ENCODE measurements at regions not wholly inside any gene's neighbourhood (a gene's known extent, or its start where the extent isn't known, plus 50 kb on each side); places are given as distances from the start of the nearest gene placed in this dataset.
"Not testable (repeated sequence)": the region's sequence is repeated elsewhere in the genome, so short reads cannot be mapped to it uniquely, and the experiment has no call there.

DNA sequence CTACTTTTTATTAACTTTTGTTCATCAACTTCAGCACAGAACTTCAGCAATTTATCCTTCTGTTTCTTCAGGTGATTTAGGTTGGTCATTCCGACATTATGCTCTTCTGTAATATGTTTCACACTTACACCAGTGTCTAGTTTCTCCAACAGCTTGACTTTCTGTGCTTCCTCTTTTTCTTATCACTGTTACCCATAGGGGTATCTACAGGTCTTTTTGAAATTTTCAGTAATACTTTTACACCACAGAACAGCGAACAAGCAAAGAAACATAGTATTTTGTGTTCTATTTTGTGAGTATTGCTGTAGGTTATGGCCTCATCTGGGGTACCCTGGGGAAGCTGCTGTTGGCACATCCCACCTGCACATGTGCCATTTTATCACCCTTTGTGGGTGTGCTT is 260.7 kb downstream of the NSUN3 start:
- H3K36me3 Mint-ChIP-seq: no peaks in the 10 kb centered on the region
- DNase-seq (ENCODE audit: low spot score in 2 of 2) (no peak), ATAC-seq (ENCODE audit: low read depth) (no peak)
- no peaks in the 10 kb centered on the region for H3K27me3 Mint-ChIP-seq
- no peaks in the 10 kb centered on the region for H3K4me1 Mint-ChIP-seq
- H3K4me3 Mint-ChIP-seq: no peak overlapping the region
- H3K9me3 Mint-ChIP-seq: peaks cover 4% of the 10 kb centered on the region
- H3K27ac Mint-ChIP-seq: no peak overlapping the region

DNA sequence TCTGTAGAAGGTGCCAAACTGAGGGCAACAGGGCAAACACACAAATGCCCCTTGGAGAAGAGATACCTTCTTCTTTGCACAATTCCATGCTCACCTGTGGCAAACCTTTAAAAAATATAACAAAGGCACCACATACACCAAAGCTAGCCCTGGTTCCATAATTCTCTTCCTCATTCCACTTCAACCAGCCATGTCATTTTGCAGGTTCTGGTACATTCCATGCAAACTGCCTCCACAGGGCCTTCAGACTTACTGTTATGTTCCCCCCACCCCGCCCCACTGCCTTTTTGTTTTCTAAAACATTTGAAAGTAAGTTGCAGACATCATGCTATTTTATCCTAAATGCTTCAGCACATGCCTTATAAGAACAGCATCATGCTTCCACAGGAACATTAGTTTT is 269.0 kb downstream of the NSUN3 start:
- ATAC-seq (ENCODE audit: low read depth): no peak
- Mint-ChIP-seq H3K27ac (no peak overlapping the region), H3K4me1 (no peaks in the 10 kb centered on the region)

DNA sequence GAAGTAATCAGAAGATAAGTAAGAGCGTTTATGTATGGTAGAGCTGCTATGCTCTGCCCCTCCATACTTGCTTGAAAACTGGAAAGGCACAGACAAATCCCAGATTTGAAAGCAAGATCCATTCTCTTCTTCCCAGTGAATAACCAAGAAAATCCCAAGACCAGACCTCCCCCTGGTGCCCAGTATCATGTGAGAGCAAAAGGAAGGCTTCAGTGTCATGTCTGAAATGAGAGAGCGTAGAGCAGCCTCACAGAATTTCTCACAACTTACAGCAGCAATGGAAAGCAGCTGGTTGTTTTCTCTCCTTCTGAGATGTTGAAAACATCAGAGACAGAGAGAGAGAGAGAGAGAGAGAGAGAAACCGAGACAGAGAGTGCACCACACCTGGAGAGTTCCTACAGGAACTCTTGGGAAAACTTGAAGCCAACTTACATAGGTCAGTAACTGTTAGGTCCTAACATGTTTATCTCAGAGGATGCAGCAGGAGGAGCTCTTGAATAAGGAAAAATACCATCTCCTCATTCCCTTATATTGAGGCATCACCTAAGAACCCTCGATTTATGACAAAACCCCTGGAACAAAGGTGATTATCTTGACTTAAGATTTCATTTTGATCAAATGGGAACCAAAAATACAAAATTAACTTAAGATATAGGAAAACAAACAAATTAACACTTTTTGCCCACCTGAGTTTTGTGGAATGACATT is 273.3 kb downstream of the NSUN3 start:
- Mint-ChIP-seq H3K9me3 (peaks cover 4% of the 10 kb centered on the region), H3K27me3 (no peaks in the 10 kb centered on the region), H3K4me1 (no peaks in the 10 kb centered on the region), H3K36me3 (no peaks in the 10 kb centered on the region), H3K4me3 (no peak overlapping the region), H3K27ac (no peak overlapping the region)
- ATAC-seq (ENCODE audit: low read depth) (no peak), DNase-seq (ENCODE audit: low spot score in 2 of 2) (no peak)

More for the DNA sequence above, 269.0 kb downstream of the NSUN3 start:
- no peak overlapping the region for H3K4me3 Mint-ChIP-seq
- no peak for DNase-seq (ENCODE audit: low spot score in 2 of 2)
- peaks cover 4% of the 10 kb centered on the region for H3K9me3 Mint-ChIP-seq
- no peaks in the 10 kb centered on the region for H3K27me3 Mint-ChIP-seq
- H3K36me3 Mint-ChIP-seq: no peaks in the 10 kb centered on the region

DNA sequence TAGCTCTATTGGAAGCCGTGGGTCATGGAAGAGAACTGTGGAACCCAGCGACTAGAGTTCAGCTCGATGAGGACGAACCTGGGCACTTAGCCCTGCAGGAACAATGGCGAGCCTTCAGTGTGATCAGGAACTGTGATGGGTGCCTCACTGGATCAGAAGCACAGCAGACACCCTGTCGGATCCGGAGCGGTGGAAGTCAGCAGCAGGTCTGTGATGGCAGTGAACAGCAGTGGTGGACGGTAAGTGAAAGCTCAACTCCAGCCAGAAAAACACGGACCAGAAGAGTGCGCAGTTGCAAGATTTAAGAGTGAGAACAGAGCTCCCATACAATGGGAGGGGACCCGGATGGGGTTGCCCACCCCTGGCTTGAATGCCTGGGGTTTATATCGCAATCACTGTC is 282.2 kb downstream of the NSUN3 start:
- no peak for DNase-seq (ENCODE audit: low spot score in 2 of 2)
- Mint-ChIP-seq H3K36me3 (no peaks in the 10 kb centered on the region), H3K27me3 (no peaks in the 10 kb centered on the region), H3K4me1 (no peaks in the 10 kb centered on the region), H3K9me3 (peaks cover 4% of the 10 kb centered on the region), H3K27ac (no peak overlapping the region), H3K4me3 (no peak overlapping the region)
- ATAC-seq (ENCODE audit: low read depth): no peak

DNA sequence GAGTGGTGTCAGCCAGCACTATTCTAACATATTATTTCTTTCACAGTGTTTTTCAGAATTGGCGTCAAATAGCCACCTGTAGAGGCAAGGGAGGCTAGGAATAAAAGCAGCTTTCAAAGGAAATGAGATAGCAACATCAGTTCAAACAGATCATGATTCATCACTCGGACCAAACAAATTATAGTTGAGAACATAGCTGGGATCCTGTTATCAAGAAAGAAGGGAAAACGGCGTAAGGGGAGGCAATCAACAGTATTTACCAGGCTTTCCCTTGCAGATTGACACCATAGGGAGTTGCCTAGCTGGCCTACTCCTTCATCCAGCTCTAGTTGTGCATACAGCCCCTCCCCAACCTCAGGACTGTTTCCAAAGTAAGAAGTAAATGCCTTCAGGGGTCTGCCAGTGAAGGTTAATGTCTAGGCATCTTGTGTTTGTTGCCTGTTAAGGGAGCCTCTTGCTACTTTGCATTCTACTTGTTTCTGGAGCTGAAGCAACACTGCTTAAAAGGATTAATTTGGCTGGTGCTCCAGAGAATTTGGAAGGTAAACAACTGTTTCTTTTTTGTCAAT is 286.5 kb downstream of the NSUN3 start:
- H3K27ac Mint-ChIP-seq: no peak overlapping the region
- peaks cover 3% of the 10 kb centered on the region for H3K9me3 Mint-ChIP-seq
- ATAC-seq (ENCODE audit: low read depth) (no peak), DNase-seq (ENCODE audit: low spot score in 2 of 2) (no peak)
- H3K27me3 Mint-ChIP-seq: no peaks in the 10 kb centered on the region
- H3K36me3 Mint-ChIP-seq: no peaks in the 10 kb centered on the region
- no peak overlapping the region for H3K4me3 Mint-ChIP-seq
- no peaks in the 10 kb centered on the region for H3K4me1 Mint-ChIP-seq

DNA sequence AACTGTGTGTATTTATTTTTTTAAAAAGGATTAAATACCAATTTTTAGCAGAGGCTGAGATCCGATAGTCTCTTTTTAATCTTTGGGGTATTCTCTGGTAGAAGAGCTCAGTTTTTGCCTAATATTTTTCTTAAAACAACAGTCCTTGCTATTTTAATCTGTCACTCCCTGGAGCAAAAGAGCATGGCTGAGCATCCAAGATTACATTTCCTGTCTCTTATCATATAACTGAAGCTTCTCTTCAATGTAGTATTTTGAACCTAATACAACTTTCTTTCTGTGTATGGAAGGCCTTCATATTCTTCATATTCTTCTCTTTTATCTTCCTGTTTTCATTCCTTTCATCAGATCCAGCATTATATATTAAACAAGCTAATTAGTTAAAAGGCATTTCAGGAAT is 293.7 kb downstream of the NSUN3 start:
- DNase-seq (ENCODE audit: low spot score in 2 of 2): no peak
- no peaks in the 10 kb centered on the region for H3K4me1 Mint-ChIP-seq
- ATAC-seq (ENCODE audit: low read depth): no peak
- H3K9me3 Mint-ChIP-seq: peaks cover 7% of the 10 kb centered on the region
- no peak overlapping the region for H3K27ac Mint-ChIP-seq
- no peaks in the 10 kb centered on the region for H3K36me3 Mint-ChIP-seq
- no peak overlapping the region for H3K4me3 Mint-ChIP-seq
- H3K27me3 Mint-ChIP-seq: no peaks in the 10 kb centered on the region

DNA sequence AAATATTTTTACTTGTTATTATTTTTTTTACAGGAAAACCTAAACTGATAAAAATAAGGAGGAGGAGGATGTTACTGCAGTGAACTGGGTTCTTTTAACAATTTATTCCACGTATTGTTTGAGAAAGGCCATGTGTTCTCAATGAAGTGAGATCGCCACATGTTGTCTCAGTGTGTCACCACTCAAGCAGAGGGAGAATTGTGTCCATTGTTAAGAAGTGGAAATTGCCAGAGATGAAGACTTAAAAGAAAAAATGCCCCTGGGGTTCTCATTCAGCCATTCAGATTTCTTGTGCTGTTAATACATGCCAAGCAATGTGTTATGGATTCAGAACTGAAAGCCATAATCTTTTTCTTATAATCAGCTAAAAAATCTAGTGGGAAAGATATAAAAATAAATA is 297.1 kb downstream of the NSUN3 start:
- Mint-ChIP-seq H3K4me3 (no peak overlapping the region), H3K27ac (no peak overlapping the region), H3K36me3 (no peaks in the 10 kb centered on the region), H3K9me3 (peaks cover 7% of the 10 kb centered on the region), H3K4me1 (no peaks in the 10 kb centered on the region), H3K27me3 (no peaks in the 10 kb centered on the region)
- DNase-seq (ENCODE audit: low spot score in 2 of 2): no peak
- ATAC-seq (ENCODE audit: low read depth): no peak

DNA sequence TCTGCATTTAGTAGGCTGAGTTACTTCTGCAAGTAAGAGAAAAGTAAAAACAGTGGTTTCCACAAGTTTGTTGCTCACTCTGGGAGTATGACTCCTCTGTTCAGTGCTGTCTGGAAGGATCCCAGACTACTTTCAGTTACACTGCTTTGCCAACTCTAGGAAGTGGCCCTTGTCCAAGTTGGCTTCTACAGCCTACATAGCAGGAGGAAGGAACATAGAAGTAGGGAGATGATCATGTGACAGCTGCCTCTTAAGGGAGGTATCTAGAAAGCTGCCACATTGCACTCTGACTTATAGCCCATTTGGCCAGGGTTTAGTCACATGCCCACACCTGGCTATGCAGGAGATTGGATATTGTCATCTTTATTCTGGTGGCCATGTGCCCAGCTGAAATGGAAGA is 298.1 kb downstream of the NSUN3 start:
- Mint-ChIP-seq H3K36me3 (no peaks in the 10 kb centered on the region), H3K9me3 (peaks cover 10% of the 10 kb centered on the region), H3K4me3 (no peak overlapping the region), H3K27ac (no peak overlapping the region), H3K4me1 (no peaks in the 10 kb centered on the region), H3K27me3 (no peaks in the 10 kb centered on the region)
- ATAC-seq (ENCODE audit: low read depth) (no peak), DNase-seq (ENCODE audit: low spot score in 2 of 2) (no peak)

DNA sequence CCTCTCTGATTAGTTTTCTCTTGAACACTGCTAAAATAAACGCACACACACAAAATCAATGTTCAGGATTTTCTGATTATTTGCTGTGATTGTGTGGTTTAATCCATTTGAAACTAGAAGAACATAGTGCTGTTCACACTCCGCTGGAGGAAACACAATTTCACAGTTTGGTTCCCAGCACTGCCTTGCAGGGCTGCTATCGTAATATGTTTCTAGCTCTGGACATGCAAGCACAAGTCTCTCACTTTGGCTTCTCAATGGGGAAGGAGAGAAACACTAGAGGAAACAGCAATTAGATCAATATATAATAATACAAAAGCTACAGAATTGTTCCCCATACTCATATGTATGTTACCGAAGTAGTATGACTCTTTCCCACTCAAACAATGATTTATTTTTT is 299.5 kb downstream of the NSUN3 start:
- Mint-ChIP-seq H3K9me3 (peaks cover 12% of the 10 kb centered on the region), H3K36me3 (no peaks in the 10 kb centered on the region), H3K27ac (no peak overlapping the region), H3K4me1 (no peaks in the 10 kb centered on the region), H3K27me3 (no peaks in the 10 kb centered on the region), H3K4me3 (no peak overlapping the region)
- ATAC-seq (ENCODE audit: low read depth): no peak
- DNase-seq (ENCODE audit: low spot score in 2 of 2): no peak

DNA sequence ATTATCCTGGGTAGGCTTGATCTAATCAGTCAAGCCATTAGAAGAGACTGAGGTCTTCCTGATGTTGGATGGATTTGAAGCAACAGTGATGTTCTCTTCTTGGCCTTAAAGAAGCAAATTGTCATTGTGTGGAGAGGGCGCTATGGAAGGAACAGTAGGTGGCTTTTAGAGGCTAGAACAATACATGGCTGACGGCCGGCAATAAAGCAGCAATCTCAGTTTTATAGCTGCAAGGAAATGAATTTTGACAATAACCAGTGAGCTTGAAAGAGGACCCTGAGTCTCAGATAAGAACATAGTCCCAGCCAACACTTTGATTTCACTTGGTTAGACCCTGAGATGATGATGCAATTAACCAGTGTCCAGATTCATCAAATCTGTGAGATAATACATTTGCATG is 302.1 kb downstream of the NSUN3 start:
- Mint-ChIP-seq H3K27ac (no peak overlapping the region), H3K4me1 (no peaks in the 10 kb centered on the region), H3K4me3 (no peak overlapping the region), H3K27me3 (no peaks in the 10 kb centered on the region), H3K36me3 (no peaks in the 10 kb centered on the region), H3K9me3 (peaks cover 7% of the 10 kb centered on the region)
- DNase-seq (ENCODE audit: low spot score in 2 of 2) (no peak), ATAC-seq (ENCODE audit: low read depth) (no peak)

DNA sequence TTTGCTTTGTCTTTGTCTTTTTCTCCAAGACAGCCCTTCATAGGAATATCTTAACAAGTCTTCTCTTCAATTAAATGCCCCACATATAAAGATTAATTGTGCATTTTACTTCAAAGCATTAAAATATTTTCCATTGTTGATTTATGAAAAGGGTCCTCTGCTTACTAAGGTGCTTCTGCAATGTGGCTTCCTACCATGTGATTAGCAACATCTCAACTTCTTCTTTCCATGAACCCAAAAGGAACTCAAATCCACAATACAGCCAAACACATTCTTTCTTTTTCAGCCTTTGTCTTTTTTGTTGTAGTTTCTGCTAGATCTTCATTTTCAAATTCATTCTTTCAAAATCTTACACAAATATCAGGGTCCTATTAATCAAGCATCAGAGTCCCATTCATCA is 309.2 kb downstream of the NSUN3 start:
- no peaks in the 10 kb centered on the region for H3K4me1 Mint-ChIP-seq
- no peaks in the 10 kb centered on the region for H3K36me3 Mint-ChIP-seq
- DNase-seq (ENCODE audit: low spot score in 2 of 2): no peak
- H3K27ac Mint-ChIP-seq: no peak overlapping the region
- H3K4me3 Mint-ChIP-seq: no peak overlapping the region
- H3K27me3 Mint-ChIP-seq: no peaks in the 10 kb centered on the region
- H3K9me3 Mint-ChIP-seq: peaks cover 4% of the 10 kb centered on the region
- no peak for ATAC-seq (ENCODE audit: low read depth)

DNA sequence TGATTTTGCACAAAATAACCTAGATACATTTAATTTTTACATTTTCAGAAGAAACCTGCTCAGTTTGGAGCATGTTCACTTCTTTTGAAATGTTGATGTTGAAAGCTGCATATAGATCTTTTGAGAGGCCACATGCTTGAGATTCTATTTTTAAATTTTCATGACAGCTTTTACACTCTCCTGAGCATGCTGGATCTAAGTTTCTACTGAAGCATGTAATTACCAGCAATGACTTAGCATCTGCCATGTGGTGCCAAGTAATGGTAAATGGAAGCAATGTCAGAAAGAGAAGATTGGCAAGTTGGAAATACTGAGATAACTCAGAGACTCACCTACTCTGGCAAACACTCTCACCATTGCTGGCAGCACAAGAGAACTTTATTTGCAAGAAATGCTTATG is 310.6 kb downstream of the NSUN3 start:
- H3K4me1 Mint-ChIP-seq: no peaks in the 10 kb centered on the region
- no peak overlapping the region for H3K27ac Mint-ChIP-seq
- ATAC-seq (ENCODE audit: low read depth) (no peak), DNase-seq (ENCODE audit: low spot score in 2 of 2) (no peak)
- no peaks in the 10 kb centered on the region for H3K36me3 Mint-ChIP-seq
- H3K4me3 Mint-ChIP-seq: no peak overlapping the region
- peaks cover 2% of the 10 kb centered on the region for H3K9me3 Mint-ChIP-seq
- no peaks in the 10 kb centered on the region for H3K27me3 Mint-ChIP-seq

DNA sequence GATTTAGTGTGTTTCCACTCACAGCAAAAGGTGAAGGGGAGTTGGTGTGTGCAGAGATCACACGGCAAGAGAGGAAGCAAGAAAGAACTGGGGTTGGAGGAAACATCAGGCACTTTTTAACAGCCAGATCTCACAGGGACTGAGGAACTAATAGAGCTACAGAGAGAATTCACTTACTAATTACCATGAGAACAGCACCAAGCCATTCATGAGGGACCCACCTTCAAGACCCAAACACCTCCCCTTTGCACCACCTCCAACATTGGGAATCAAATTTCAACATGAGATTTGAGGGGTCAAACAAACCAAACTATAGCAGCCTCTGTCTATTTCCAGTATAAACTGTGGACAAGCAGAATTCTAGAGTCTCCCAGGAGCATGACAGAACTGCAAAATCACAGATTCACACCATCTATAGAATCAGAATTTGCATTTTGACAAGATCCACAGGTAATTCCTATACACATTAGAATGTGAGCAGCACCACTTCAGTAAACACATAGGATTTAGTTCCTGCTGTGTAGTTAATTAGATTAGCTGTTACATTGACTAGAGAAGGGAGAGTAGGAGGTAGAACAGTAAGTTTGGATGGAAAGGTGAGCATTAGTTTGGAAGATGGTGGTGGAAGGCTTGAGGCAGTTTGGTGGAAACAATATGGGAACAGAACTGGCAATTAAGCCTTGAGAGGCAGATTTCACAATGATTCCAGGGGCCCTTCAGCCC is 311.7 kb downstream of the NSUN3 start:
- no peaks in the 10 kb centered on the region for H3K27me3 Mint-ChIP-seq
- no peaks in the 10 kb centered on the region for H3K36me3 Mint-ChIP-seq
- no peak overlapping the region for H3K4me3 Mint-ChIP-seq
- no peak overlapping the region for H3K27ac Mint-ChIP-seq
- ATAC-seq (ENCODE audit: low read depth): no peak
- DNase-seq (ENCODE audit: low spot score in 2 of 2): no peak
- no peaks in the 10 kb centered on the region for H3K9me3 Mint-ChIP-seq
- H3K4me1 Mint-ChIP-seq: no peaks in the 10 kb centered on the region

DNA sequence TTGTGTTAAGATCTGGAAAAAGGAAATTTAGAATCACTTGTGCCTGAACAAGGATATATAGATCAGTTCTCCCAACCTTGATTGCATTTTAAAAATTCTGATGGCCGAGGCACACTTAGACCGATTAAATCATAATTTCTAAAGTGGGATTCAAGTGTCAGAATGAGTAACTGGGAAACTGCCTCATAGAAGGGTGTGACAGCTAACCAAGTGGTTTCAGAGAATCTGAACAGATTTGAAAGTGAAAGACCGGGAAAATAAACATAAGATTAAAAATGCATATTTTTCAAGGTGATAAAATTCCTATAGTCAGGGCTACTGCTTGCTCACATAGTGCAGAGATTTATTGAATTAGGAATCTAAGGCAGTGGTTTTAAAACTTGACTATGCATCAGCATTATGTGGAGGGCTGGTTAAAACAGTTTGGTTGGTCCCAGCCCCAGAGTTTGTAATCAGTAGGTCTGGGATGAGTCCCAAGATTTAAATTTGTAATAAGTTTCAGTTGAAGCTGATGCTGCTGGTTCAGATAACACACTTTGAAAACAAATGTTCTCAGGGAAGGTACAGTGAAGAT is 314.3 kb downstream of the NSUN3 start:
- not testable (repeated sequence) for H3K4me3 Mint-ChIP-seq; DNase-seq (ENCODE audit: low spot score in 2 of 2); H3K4me1 Mint-ChIP-seq; ATAC-seq (ENCODE audit: low read depth); H3K36me3 Mint-ChIP-seq; H3K9me3 Mint-ChIP-seq; H3K27ac Mint-ChIP-seq; H3K27me3 Mint-ChIP-seq
